Activated CD4-positive, alpha-beta T cell treated with anti-CD3 and anti-CD28 coated beads for 4 hours (primary cell): ENCODE measurements at regions not wholly inside any gene's neighbourhood (a gene's known extent, or its start where the extent isn't known, plus 50 kb on each side); places are given as distances from the start of the nearest gene placed in this dataset.
"Not testable (repeated sequence)": the region's sequence is repeated elsewhere in the genome, so short reads cannot be mapped to it uniquely, and the experiment has no call there.

Experiments used
- DNase-seq, 2 donors: peaks; one replicate each; pipeline ENCODE4 v3.0.0-alpha.2; 2020

GRCh38 chr12:92244036-92244435 is 98.4 kb upstream of the BTG1 start:
- no peak for DNase-seq

DNA sequence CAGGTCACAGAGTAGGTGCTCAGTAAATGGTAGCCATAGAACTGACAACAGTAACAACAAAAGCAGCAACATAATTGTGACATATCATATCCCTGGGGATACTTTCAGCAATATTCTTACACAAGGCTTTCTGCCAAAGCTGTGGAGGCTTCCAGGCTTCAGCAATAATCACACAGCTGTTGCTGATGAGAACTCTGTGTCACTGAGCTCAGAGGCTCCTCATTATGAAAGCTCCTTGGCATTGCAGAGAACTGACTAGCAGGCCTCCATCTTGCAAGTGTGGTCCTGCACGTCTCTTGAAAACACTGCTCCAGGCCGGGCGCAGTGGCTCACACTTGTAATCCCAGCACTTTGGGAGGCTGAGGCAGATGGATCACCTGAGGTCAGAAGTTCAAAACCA is 97.3 kb upstream of the BTG1 start:
- no peak for DNase-seq

DNA sequence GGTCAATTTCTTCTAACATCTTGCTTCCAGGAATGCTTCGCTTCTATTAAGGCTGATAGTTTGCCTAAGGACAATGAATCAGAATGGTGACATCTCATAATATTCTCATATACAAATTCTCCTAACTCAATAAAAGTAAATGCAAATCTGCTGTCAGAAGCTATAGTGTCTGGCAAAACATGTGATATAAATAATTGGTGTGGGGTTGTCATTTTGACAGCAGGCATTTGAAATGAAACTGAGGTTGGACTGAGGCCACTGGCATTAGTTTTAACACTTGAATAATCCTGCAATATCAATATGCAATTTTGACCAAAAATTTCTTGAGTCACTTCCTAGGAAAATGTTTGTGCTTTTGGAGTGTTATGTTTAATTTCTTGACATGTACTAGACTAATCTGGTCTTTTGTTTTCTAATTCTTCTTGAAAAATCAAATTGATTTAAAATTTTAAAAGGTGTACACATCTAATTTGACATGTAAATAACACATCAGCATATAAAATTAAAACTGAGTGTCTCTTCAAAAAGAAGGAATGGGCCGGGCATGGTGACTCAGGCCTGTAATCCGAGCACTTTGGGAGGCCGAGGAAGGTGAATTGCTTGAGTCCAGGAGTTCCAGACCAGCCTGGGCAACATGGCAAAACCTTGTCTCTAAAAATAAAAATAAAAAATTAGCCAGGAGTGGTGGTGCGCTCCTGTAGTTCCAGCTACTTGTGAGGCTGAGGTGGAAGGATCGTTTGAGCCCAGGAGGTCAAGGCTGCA is 92.3 kb upstream of the BTG1 start:
- no peak for DNase-seq

DNA sequence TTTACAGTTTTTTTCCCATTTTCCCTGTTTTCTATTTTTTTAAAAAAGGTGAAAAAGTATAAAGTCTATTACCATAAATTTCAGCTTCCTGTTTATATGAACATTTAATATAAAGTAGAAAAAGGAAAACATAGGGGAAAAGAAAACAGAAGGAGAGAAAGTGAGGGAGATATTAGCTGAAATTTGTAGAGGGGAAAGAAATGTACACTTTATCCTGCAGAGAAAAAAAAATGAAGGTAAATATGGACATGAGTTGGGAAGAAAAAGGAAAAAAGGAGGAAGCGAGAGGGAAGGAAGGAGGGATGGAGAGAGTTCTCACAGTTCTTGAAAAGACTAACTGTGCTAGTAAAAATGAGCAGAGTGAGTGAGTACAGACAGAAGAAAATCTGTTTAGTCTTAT is 91.6 kb upstream of the BTG1 start:
- DNase-seq: no peak

GRCh38 chr12:92235703-92236472 is 90.2 kb upstream of the BTG1 start:
- DNase-seq: no peak

- DNase-seq: peak in 1 of 2 donors; percentile 8
These were observed 88.9 kb upstream of the BTG1 start for GRCh38 chr12:92234533-92234932.

- DNase-seq: no peak
These were observed 87.8 kb upstream of the BTG1 start for GRCh38 chr12:92233346-92234015.

DNA sequence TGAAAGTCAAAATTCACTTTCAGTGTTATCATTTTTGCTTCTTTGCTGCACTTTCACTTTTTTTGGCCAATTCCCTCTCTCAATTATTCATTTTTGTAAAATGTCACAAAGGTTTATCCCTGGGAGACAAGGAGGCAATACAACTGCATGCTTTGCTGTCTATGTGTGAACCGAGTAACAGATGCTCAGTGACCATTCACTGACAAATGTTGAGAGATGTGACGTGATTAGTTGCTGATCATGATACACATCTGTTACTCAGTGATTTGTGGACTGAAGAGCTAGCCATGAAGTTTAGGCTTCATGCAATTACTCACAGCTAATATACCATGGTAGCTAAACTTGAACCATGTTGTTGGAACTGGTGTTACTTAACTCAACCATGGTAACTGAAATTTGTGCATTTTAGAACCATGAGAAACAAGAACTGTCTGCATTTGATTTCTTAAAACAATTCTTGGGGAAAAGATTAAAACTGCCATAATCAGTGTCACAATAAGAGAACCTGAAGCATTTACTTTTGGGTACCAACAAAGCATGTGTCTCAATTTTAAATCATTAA is 86.8 kb upstream of the BTG1 start:
- DNase-seq: not testable (repeated sequence)

GRCh38 chr12:92231945-92232344 is 86.3 kb upstream of the BTG1 start:
- not testable (repeated sequence) for DNase-seq

DNA sequence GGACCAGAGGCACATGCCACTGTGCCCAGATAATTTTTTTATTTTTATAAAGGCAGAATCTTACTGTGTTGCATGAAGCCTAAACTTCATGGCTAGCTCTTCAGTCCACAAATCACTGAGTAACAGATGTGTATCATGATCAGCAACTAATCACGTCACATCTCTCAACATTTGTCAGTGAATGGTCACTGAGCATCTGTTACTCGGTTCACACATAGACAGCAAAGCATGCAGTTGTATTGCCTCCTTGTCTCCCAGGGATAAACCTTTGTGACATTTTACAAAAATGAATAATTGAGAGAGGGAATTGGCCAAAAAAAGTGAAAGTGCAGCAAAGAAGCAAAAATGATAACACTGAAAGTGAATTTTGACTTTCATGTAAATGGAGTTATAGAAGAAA is 85.9 kb upstream of the BTG1 start:
- not testable (repeated sequence) for DNase-seq

DNA sequence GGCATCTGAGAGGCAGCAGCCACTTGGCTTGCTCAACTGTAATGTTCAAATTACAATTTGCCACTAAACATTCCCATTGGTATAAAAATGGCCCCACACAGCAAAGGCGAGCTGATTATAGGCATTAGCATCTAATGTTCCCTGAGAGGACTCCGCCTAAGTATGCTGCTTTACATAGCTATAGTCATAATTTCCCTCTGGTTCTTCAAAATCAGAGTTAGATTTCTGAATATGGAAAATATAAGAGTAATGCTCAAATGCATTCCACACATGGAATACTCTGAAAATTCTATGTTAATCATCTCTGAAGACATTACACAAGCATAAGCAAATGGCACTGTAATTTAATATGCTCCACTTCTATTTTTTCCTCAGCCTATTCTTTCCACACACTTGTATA is 83.7 kb upstream of the BTG1 start:
- no peak for DNase-seq

DNA sequence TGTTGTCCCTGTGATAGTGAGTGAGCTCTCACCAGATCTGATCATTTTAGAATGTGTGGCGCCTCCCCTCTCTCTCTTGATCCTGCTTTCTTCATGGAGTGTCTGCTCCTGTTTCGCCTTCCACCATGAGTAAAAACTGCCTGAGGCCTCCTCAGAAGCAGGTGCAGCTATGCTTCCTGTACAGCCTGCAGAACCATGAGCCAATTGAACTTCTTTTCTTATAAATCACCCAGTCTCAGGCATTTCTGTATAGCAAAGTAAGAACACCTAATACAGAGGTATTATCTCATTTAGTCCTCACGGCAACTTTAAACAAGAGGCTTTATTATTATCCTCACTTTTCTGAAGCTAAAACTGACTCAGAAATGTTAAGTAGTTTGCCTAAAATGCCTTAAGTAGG is 81.3 kb upstream of the BTG1 start:
- no peak for DNase-seq

- DNase-seq: no peak
These were observed 80.5 kb upstream of the BTG1 start for GRCh38 chr12:92226071-92226661.

DNA sequence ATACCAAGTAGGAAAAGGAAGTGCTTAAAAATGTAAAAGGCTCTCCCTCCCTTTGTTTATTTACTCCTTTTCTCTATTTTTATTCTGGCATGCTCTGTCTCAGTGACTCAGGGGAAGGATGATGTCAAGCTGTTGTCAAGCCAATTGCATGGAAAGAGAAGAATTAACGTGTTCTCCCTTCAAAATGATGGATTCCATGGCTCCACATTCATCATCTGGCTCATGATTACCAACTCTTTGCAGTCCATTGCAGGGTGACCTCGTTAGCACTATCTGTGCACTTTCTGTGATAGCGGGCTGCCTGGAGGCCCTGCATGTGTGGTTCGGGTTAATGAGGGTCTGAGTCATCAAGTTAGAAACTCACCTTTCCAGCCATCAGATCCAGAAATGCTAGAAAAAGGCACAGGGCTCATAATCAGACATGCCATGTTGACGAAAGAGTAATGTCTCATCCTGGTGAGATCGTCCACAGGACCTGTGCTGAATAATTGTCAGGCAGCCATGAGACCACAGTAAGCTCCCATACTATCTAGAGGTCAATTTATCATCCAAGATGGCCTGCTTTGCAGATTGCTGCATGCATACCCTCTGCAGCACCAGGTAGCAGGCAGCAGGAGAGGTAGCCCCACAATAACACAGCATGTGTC is 79.2 kb upstream of the BTG1 start:
- no peak for DNase-seq

DNA sequence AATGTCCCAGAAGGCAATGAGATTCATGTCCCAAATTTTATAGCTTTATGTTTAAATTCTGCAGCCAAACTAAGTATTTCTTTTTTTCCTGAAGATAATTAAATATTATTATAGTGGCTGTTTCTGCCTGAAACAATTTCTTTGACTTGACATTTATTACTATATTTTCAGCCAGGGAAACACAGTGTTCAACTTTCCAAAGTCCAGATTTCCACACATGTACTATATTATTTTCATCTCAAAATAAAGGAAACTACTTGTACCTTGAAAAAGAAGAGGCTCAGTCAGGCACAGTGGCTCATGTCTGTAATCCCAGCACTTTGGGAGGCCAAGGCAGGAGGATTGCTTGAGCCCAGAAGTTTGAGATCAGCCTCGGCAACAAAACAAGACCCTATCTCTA is 77.8 kb upstream of the BTG1 start:
- no peak for DNase-seq

GRCh38 chr12:92221656-92222315 is 76.1 kb upstream of the BTG1 start:
- no peak for DNase-seq

DNA sequence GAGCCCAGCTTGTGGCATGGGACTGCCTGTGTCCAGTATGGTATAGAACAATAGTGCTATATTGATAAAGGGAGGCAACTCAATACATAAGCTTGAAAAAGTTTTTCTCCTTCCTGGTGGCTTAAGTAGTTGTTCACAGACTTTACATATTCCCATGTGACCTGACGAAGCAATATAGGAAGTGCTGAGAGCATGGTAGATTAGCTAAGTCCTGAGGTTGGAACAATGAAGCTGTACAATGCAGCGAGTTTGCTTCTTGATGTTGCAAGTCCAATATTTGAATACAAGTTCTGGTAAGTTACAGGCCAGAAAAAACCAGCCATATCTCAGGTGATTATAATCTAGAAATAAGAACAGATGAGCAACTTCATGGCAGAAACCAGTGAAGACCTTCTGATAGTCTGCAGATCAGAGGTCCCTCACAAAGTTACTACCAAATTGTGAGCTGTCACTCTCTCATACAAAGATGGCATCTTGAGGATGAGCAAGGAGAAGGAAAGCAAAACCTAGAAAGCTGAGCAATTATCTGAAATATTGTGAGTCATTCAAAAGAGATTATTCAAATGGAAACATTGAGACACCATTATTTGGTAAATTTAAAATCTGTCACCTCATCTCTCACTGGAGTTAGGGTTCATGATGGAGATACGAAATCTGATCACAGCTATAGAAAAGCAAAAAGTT is 72.9 kb upstream of the BTG1 start:
- DNase-seq: no peak

- DNase-seq: no peak
These were observed 70.4 kb upstream of the BTG1 start for GRCh38 chr12:92216092-92216491.

DNA sequence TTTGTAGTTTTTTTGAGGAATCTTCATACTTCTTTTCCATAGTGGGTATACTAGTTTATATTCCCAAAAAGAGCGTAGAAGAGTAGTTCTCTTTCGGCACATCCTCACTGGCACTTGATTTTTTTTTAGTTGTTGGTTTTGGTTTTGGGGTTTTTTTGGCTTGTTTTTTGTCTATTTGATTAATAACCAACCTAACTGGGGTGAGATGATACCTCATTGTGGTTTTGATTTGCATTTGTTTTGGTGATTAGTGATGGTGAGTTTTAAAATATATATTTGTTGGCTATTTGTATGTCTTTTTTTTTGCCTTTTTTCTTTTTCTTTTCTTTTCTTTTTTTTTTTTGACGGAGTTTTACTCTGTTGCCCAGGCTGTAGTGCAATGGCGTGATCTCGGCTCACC is 69.7 kb upstream of the BTG1 start:
- DNase-seq: no peak

DNA sequence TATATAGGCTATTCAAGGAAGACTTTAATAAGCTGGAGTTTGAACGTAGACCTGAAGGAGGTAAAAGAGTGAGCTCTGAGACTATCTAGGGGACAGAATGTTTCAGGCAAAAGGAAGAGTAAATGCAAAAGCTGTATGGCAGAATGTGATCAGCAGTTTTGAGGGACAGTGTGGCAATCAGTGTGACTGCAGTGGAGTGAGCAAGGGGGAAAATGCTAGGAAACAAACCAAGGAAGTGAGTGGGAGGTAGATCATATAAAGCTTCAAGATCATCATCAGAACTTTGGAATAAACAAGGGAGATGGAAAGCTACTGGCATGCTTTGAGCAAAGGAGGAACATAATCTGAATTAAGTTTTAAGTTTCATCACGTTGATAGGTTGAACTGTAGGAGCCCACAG is 67.5 kb upstream of the BTG1 start:
- DNase-seq: no peak

DNA sequence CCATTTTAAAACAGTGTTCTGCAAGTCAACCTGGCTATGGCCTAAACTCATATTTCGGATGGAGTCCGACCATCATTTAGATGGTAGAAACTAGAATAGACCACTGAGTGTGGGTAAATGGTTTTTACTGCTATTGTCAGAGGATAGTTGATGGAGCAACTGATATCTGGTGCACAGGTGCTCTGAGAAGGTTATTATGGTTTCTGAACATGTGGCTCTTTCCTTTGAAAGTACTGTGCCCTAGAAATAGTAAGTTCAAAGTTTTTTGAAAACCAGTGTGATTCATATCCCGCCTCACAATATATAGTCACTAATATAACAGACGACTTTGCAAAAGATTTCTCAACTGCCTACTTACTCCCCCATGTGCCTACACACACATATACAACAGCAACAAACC is 64.4 kb upstream of the BTG1 start:
- peak; percentile 5 to 11 for DNase-seq
